Psoas muscle (tissue), 7 donors: ENCODE measurements at regions not wholly inside any gene's neighbourhood (a gene's known extent, or its start where the extent isn't known, plus 50 kb on each side); places are given as distances from the start of the nearest gene placed in this dataset.

ENCODE experiments used
- ATAC-seq, 4 donors: fragments of 200-7000 bp; cut with Tn5 transposase; one replicate each; pipeline ENCODE4 v1.9.1; 2020; ENCODE audit warnings: moderate library complexity in 3 of 4, mild to moderate bottlenecking in 2 of 4
- DNase-seq, 2 donors: peaks; one replicate each; pipeline ENCODE4 v3.0.0-alpha.2; 2020
- H3K27ac ChIP-seq: fragments of 200-600 bp; one replicate; pipeline ENCODE4 v1.8.0; 2022
- H3K27me3 ChIP-seq, 3 donors: fragments of 200-600 bp in 1 of 3; one replicate each; pipeline versions ENCODE4 v1.6.1 to v1.8.0; 2013 to 2022; ENCODE audit warnings: low read length in 2 of 3, mild to moderate bottlenecking in 2 of 3, moderate library complexity in 1 of 3; ENCODE audit not compliant: insufficient read depth in 3 of 3
- H3K36me3 ChIP-seq, 2 donors: fragments of 200-600 bp in 1 of 2; one replicate each; pipeline versions ENCODE4 v1.6.1 to v1.8.0; 2013 to 2022; ENCODE audit warnings: low read depth in 1 of 2, mild to moderate bottlenecking in 1 of 2, moderate library complexity in 1 of 2; ENCODE audit not compliant: insufficient read depth in 1 of 2
- H3K4me1 ChIP-seq: fragments of 200-600 bp; one replicate; pipeline ENCODE4 v1.8.0; 2022
- H3K4me3 ChIP-seq: fragments of 200-600 bp; one replicate; pipeline ENCODE4 v1.8.0; 2022; ENCODE audit warnings: mild to moderate bottlenecking
- H3K9me3 ChIP-seq: fragments of 200-600 bp; one replicate; pipeline ENCODE4 v1.8.0; 2022
- CTCF ChIP-seq: fragments of 200-600 bp; IDR thresholded peaks from one replicate; pipeline ENCODE4 v1.8.0; 2022; ENCODE audit warnings: antibody characterized with exemption
- WGBS, 3 donors: extraction: QIAGEN DNeasy Blood & Tissue Kit; methylation state at CpG; one replicate each; pipeline versions ENCODE4 v1.1.6 to v1.1.7; 2013; 5-methylcytosine and 5-hydroxymethylcytosine counted together
- intact Hi-C, 2 donors: fragments of 100-400 bp; cut with DNase I; formaldehyde crosslinking; loops; one replicate each; pipeline versions ENCODE4 v1.11.0 to v1.14.2; 2022
- donor health status: healthy with polysubstance abuse.
- donor health status: DM: no; HTN: no; CAD: no; lungs with moderate emphysema.
- donor health status: Bipolar disorder and iron deficiency.
- donor health status: healthy.
- donor health status: DM: yes; HTN: yes; CAD: no.
- donor health status: DM: no; HTN: no; CAD: no.
- donor health status: DM: yes; HTN: yes; CAD: no.

GRCh38 chr11:120027546-120028180, 110.2 kb downstream of the TRIM29 start:
- TF ChIP-seq CTCF = no peak
- 68 to 74% (median 71%) methylated on average over 11 of the region's 11 CpGs for WGBS, 3 donors
- DNase-seq (no peak), ATAC-seq (no peak)
- Histone ChIP-seq H3K27me3 (peaks cover 0 to 24% (median 2%) of the 10 kb centered on the region in 3 donors), H3K4me3 (no peak overlapping the region), H3K9me3 (no peaks in the 10 kb centered on the region), H3K4me1 (no peaks in the 10 kb centered on the region), H3K27ac (no peak overlapping the region), H3K36me3 (no peaks in the 10 kb centered on the region)
- intact Hi-C loops = no loop called here

GRCh38 chr11:120025606-120026335, 112.1 kb downstream of the TRIM29 start:
- DNase-seq (no peak), ATAC-seq (no peak)
- Histone ChIP-seq H3K36me3 (no peaks in the 10 kb centered on the region), H3K4me1 (no peaks in the 10 kb centered on the region), H3K27ac (no peak overlapping the region), H3K9me3 (no peaks in the 10 kb centered on the region), H3K27me3 (peaks cover 0 to 15% (median 3%) of the 10 kb centered on the region in 3 donors), H3K4me3 (no peak overlapping the region)
- WGBS, 3 donors = 91 to 93% (median 93%) methylated on average over 45 to 56 of the region's 56 CpGs
- intact Hi-C loops = no loop called here
- no peak for TF ChIP-seq CTCF

- H3K4me1 ChIP-seq = no peaks in the 10 kb centered on the region
- no peak for TF ChIP-seq CTCF
- intact Hi-C loops = no loop called here
- 74 to 78% (median 75%) methylated on average over 5 of the region's 5 CpGs for WGBS, 3 donors
- DNase-seq = no peak
- peaks cover 0 to 14% (median 3%) of the 10 kb centered on the region in 3 donors for H3K27me3 ChIP-seq
- H3K36me3 ChIP-seq = no peaks in the 10 kb centered on the region
- no peak overlapping the region for H3K27ac ChIP-seq
- no peaks in the 10 kb centered on the region for H3K9me3 ChIP-seq
- ATAC-seq = no peak
- H3K4me3 ChIP-seq = no peak overlapping the region
Measured at GRCh38 chr11:120024586-120024985, 113.3 kb downstream of the TRIM29 start.

GRCh38 chr11:120024046-120024445, 113.9 kb downstream of the TRIM29 start:
- no peak overlapping the region for H3K4me3 ChIP-seq
- peaks cover 0 to 14% (median 3%) of the 10 kb centered on the region in 3 donors for H3K27me3 ChIP-seq
- H3K36me3 ChIP-seq = no peaks in the 10 kb centered on the region
- intact Hi-C loops = no loop called here
- no peak for TF ChIP-seq CTCF
- no peaks in the 10 kb centered on the region for H3K9me3 ChIP-seq
- no peak for DNase-seq
- WGBS, 3 donors = 85 to 95% (median 92%) methylated on average over 4 of the region's 4 CpGs
- no peak overlapping the region for H3K27ac ChIP-seq
- ATAC-seq = no peak
- H3K4me1 ChIP-seq = no peaks in the 10 kb centered on the region
